ENCODE measurements at regions not wholly inside any gene's neighbourhood (a gene's known extent, or its start where the extent isn't known, plus 50 kb on each side); places are given as distances from the start of the nearest gene placed in this dataset.

- CTCF ChIA-PET: no interaction called here
- POLR2A ChIA-PET: no interaction called here
- Histone ChIP-seq H3K36me3 (ENCODE audit: control insufficient read depth in 2 of 2, insufficient read depth in 1 of 2, low read length in 2 of 2) (no peaks in the 10 kb centered on the region), H3K27ac (ENCODE audit: extremely low read depth, low read depth, low read length) (no peak overlapping the region), H3K9me3 (ENCODE audit: control insufficient read depth, insufficient read depth, low read depth, low read length) (no peaks in the 10 kb centered on the region), H3K4me1 (ENCODE audit: control insufficient read depth, insufficient read depth, low read length) (no peaks in the 10 kb centered on the region), H3K4me3 (ENCODE audit: low read depth, low read length) (no peak overlapping the region)
- TF ChIP-seq ZNF830 (tag by site-specific recombination; IDR thresholded peaks at IDR 0.05; ENCODE audit: low read depth) (no peak), ZXDB (tag by site-specific recombination; IDR thresholded peaks at IDR 0.05) (no peak), MEIS1 (CRISPR knock-in tag; IDR thresholded peaks at IDR 0.05; ENCODE audit: borderline replicate concordance) (no peak), ZNF280C (tag by site-specific recombination; IDR thresholded peaks at IDR 0.05) (no peak), ZNF10 (tag by site-specific recombination; IDR thresholded peaks at IDR 0.05) (no peak)
Measured at GRCh38 chr1:175802407-175803123, 59.2 kb upstream of the TNR start.

- CTCF ChIA-PET: no interaction called here
- H3K4me1 ChIP-seq (ENCODE audit: control insufficient read depth, insufficient read depth, low read length): no peaks in the 10 kb centered on the region
- TF ChIP-seq YY1 (tag by site-specific recombination; IDR thresholded peaks at IDR 0.05) (no peak), ZNF354C (tag by site-specific recombination; IDR thresholded peaks at IDR 0.05; ENCODE audit: borderline replicate concordance, low read depth) (no peak), ZNF76 (tag by site-specific recombination; IDR thresholded peaks at IDR 0.05; ENCODE audit: borderline replicate concordance, low read depth) (no peak), ZNF488 (tag by site-specific recombination; IDR thresholded peaks at IDR 0.05) (no peak), ZFP3 (tag by site-specific recombination; IDR thresholded peaks at IDR 0.05; ENCODE audit: low read depth) (no peak), ZNF174 (tag by site-specific recombination; IDR thresholded peaks at IDR 0.05) (no peak)
- no peak overlapping the region for H3K27ac ChIP-seq (ENCODE audit: extremely low read depth, low read depth, low read length)
- POLR2A ChIA-PET: no interaction called here
- no peaks in the 10 kb centered on the region for H3K9me3 ChIP-seq (ENCODE audit: control insufficient read depth, insufficient read depth, low read depth, low read length)
- H3K4me3 ChIP-seq (ENCODE audit: low read depth, low read length): no peak overlapping the region
- H3K36me3 ChIP-seq (ENCODE audit: control insufficient read depth in 2 of 2, insufficient read depth in 1 of 2, low read length in 2 of 2): no peaks in the 10 kb centered on the region
Measured at GRCh38 chr1:175801979-175802378, 58.6 kb upstream of the TNR start.

- no peaks in the 10 kb centered on the region for H3K36me3 ChIP-seq (ENCODE audit: control insufficient read depth in 2 of 2, insufficient read depth in 1 of 2, low read length in 2 of 2)
- H3K9me3 ChIP-seq (ENCODE audit: control insufficient read depth, insufficient read depth, low read depth, low read length): no peaks in the 10 kb centered on the region
- H3K4me3 ChIP-seq (ENCODE audit: low read depth, low read length): no peak overlapping the region
- no peak overlapping the region for H3K27ac ChIP-seq (ENCODE audit: extremely low read depth, low read depth, low read length)
- ChIA-PET POLR2A (no interaction called here), CTCF (interaction anchor here (0.7 kb wide), 1 partner anchor 1788 kb away, joined by 3 read pairs; no protein-coding TSS in a partner anchor)
- TF ChIP-seq KLF17 (tag by site-specific recombination; IDR thresholded peaks at IDR 0.05) (no peak), HOXC10 (CRISPR knock-in tag; IDR thresholded peaks at IDR 0.05) (no peak), ZNF624 (tag by site-specific recombination; IDR thresholded peaks at IDR 0.05) (no peak), HOXA7 (CRISPR knock-in tag; IDR thresholded peaks at IDR 0.05; ENCODE audit: borderline replicate concordance) (no peak), ZNF830 (tag by site-specific recombination; IDR thresholded peaks at IDR 0.05; ENCODE audit: low read depth) (no peak), ZNF174 (tag by site-specific recombination; IDR thresholded peaks at IDR 0.05) (no peak)
- H3K4me1 ChIP-seq (ENCODE audit: control insufficient read depth, insufficient read depth, low read length): no peaks in the 10 kb centered on the region
Measured at GRCh38 chr1:175797576-175797975, 54.2 kb upstream of the TNR start.
